ENCODE measurements at regions not wholly inside any gene's neighbourhood (a gene's known extent, or its start where the extent isn't known, plus 50 kb on each side); places are given as distances from the start of the nearest gene placed in this dataset.

GRCh38 chr1:194535369-194535768, 1349.0 kb upstream of the B3GALT2 start:
- no peak for DNase-seq (ENCODE audit: low spot score)

GRCh38 chr1:194534784-194535183, 1348.4 kb upstream of the B3GALT2 start:
- DNase-seq (ENCODE audit: low spot score), result no peak

- no peak for DNase-seq (ENCODE audit: low spot score)
Observed at GRCh38 chr1:194533641-194534040, 1347.2 kb upstream of the B3GALT2 start.

GRCh38 chr1:194517567-194517966, 1331.2 kb upstream of the B3GALT2 start:
- no peak for DNase-seq (ENCODE audit: low spot score)

GRCh38 chr1:194515916-194516315, 1329.5 kb upstream of the B3GALT2 start:
- DNase-seq (ENCODE audit: low spot score), result no peak

- peak; percentile 2 for DNase-seq (ENCODE audit: low spot score)
Observed at GRCh38 chr1:194512957-194513356, 1326.5 kb upstream of the B3GALT2 start.

- DNase-seq (ENCODE audit: low spot score), result no peak
Observed at GRCh38 chr1:194512345-194512744, 1325.9 kb upstream of the B3GALT2 start.

- DNase-seq (ENCODE audit: low spot score), result no peak
Observed at GRCh38 chr1:194503209-194503608, 1316.8 kb upstream of the B3GALT2 start.

GRCh38 chr1:194495434-194495833, 1309.0 kb upstream of the B3GALT2 start:
- no peak for DNase-seq (ENCODE audit: low spot score)

GRCh38 chr1:194487172-194487571, 1300.8 kb upstream of the B3GALT2 start:
- DNase-seq (ENCODE audit: low spot score), result no peak

- DNase-seq (ENCODE audit: low spot score), result no peak
Observed at GRCh38 chr1:194485432-194485831, 1299.0 kb upstream of the B3GALT2 start.

GRCh38 chr1:194478731-194479130, 1292.3 kb upstream of the B3GALT2 start:
- DNase-seq (ENCODE audit: low spot score), result no peak

GRCh38 chr1:194477908-194478307, 1291.5 kb upstream of the B3GALT2 start:
- no peak for DNase-seq (ENCODE audit: low spot score)

- DNase-seq (ENCODE audit: low spot score), result no peak
Observed at GRCh38 chr1:194476872-194477271, 1290.5 kb upstream of the B3GALT2 start.

- no peak for DNase-seq (ENCODE audit: low spot score)
Observed at GRCh38 chr1:194476351-194476750, 1289.9 kb upstream of the B3GALT2 start.

GRCh38 chr1:194474701-194475100, 1288.3 kb upstream of the B3GALT2 start:
- no peak for DNase-seq (ENCODE audit: low spot score)

- DNase-seq (ENCODE audit: low spot score), result no peak
Observed at GRCh38 chr1:194473766-194474165, 1287.4 kb upstream of the B3GALT2 start.

- no peak for DNase-seq (ENCODE audit: low spot score)
Observed at GRCh38 chr1:194469282-194469681, 1282.9 kb upstream of the B3GALT2 start.

- DNase-seq (ENCODE audit: low spot score), result peak; percentile 5
Observed at GRCh38 chr1:194466706-194467105, 1280.3 kb upstream of the B3GALT2 start.

- DNase-seq (ENCODE audit: low spot score), result peak; percentile 50
Observed at GRCh38 chr1:194447636-194448035, 1261.2 kb upstream of the B3GALT2 start.

GRCh38 chr1:194445244-194445643, 1258.8 kb upstream of the B3GALT2 start:
- no peak for DNase-seq (ENCODE audit: low spot score)

- no peak for DNase-seq (ENCODE audit: low spot score)
Observed at GRCh38 chr1:194442901-194443575, 1256.6 kb upstream of the B3GALT2 start.

- DNase-seq (ENCODE audit: low spot score), result no peak
Observed at GRCh38 chr1:194437135-194437534, 1250.7 kb upstream of the B3GALT2 start.

GRCh38 chr1:194431121-194431520, 1244.7 kb upstream of the B3GALT2 start:
- no peak for DNase-seq (ENCODE audit: low spot score)

All from RKO (cell line).